NCI-H526 (cell line): ENCODE measurements at regions not wholly inside any gene's neighbourhood (a gene's known extent, or its start where the extent isn't known, plus 50 kb on each side); places are given as distances from the start of the nearest gene placed in this dataset.
"Not testable (repeated sequence)": the region's sequence is repeated elsewhere in the genome, so short reads cannot be mapped to it uniquely, and the experiment has no call there.

Experiments
- DNase-seq, 2 experiments: peaks; one replicate each; lab custom pipeline; 2025; lab: John Stamatoyannopoulos, UW

- DNase-seq: not testable (repeated sequence)
Observed at GRCh38 chr3:75394102-75394501, 270.0 kb upstream of the FRG2C start.

DNA sequence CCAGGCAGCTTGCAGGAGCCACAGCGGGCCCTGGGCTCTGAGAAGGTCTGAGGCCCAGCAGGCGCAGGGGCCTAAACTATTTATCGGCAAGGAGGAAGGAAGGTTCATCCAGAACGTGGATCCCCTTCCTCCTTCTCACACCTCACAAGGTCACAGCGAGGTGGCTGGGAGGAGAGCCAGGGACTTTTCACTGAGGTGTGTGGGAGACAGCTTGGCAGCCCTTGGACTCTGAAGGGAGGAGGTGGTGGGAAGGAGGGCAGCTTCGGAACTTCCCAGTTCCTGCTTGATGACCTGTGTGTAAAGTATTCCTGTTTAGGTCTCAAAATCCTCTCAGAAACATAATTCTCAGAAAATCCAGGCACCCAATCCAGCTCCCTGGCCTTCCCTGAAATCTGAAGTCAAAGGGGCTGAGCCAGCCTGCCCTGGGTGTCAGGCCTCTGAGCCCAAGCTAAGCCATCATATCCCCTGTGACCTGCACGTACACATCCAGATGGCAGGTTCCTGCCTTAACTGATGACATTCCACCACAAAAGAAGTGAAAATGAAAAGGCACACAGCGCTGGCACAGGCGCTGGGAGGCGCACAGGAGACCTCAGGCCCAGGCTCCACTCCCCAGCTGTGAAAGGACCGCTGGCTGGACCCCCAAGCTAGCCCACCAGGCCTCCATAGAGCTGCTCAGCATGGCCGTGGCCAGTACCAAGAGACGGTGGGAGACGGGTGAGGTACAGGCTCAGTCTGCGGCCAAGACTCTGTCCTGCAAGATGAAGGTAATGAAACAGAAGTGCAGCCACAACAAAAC lies 269.4 kb upstream of the FRG2C start:
- not testable (repeated sequence) for DNase-seq

DNA sequence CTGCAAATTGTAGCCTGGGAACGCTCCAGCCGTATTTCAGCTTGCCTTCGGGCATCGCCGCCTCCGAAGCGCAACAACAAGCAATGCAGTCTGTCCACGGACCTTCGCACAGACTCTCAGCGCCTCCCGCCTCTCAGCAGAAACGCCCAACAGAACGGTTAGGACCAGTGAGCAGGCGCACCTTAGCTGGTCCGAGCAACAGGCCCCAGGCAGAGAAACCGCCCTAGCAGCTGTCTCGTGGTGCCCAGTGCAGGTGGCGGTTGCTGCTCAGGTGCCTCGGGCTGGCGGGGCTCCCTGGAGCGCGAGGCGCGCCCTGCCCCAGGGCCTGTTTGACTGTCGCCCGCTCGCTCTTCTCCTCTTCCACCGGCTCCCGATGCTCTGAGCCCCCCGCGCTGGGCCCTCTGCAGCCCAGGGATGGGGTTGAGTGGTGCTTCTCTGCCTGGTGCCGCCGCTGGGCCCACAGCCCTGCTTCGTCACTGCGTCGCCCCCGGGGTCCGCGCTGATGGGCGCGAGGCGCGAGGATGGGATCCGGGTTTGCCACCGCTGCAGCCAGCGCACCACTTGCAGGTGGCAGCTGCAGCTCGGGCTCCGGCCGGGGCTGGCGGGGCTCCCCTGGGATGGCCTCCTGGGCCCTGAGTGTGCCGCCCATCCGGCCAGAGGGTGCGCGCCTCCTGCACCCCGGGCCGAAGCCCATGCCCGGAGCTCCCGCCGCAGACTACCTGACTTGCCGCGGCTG lies 268.4 kb upstream of the FRG2C start:
- DNase-seq: no peak

DNA sequence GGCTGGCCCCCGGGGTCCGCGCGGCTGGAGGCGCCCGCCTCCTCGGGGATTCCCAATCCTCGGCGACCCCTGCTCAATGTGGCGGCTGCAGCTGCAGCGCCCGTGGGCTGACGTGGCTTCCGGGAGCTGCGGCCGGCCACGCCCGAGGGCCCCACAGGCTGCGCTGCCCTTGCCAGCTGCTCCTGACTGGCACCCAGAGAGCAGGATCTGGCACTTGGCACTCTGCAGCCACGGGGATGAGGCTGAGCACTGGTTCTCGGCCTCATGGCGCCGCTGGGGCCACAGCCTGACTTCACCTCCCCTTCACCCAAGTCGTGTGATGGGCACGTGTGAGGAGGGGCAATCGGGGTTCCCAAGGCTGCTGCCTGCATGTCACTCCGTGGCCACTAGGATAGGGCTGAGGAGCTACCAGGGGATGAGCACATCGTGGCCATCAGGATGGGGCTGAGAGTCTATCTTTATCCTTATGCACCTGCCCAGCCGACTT lies 267.8 kb upstream of the FRG2C start:
- DNase-seq: no peak

GRCh38 chr3:75397486-75397885 lies 266.6 kb upstream of the FRG2C start:
- not testable (repeated sequence) for DNase-seq

DNA sequence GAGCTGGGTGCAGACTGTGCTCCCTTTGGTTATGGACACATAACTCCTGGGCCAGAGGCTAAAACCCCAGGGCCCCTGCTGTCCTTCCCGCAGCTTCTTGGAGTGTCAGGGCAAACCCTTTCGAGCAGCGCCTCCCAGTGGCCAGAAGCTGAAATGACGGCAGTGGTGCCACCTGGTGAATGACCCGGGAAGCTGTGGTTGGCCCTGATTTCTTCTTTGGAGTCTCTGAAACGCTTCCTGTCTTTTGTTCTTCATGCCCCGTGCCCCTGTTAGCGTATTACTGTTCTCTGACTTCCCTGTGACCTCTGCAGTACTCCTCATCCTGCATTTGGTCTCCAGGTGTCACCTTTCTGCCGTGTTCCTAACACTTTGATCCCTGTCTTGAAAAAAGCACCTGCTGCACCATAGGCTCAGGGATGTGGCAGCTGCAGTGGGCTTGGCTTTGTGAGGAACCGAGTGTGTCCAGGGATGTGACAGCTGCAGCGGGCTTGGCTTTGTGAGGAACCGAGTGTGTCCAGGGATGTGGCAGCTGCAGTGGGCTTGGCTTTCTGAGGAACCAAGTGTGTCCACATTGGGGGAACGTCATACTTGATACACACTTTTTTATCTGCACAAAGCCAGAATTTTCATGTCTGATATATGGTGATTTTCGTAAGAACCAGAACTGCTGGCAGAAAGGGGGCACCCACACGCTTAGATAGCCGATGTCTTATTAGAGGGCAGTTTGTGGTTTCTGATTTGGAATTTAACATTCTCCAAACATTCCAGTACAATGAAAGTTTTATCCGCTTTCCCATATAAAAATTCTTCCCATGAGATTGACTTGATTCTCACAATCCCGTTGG lies 241.8 kb upstream of the FRG2C start:
- DNase-seq: not testable (repeated sequence)

GRCh38 chr3:75425379-75425778 lies 238.7 kb upstream of the FRG2C start:
- not testable (repeated sequence) for DNase-seq

DNA sequence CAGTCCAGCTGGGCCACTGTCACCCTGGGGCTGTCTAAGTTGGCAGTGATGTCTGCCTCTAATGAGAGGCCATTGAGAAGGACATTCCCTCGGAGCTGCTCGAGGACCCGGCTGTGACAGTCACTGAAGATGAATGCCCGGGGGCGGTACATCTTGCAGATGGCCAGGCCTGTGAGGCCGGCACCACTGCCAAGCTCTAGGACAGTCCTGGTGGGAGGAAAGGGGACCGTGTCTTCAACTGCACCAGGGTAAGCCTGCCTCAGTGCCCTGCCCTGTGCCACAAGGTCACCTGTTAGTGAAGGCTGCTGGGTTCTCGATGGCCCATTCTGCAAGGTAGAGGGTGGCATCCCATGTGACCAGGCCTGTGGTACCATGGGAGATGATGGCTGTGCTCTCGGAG lies 236.6 kb upstream of the FRG2C start:
- not testable (repeated sequence) for DNase-seq

DNA sequence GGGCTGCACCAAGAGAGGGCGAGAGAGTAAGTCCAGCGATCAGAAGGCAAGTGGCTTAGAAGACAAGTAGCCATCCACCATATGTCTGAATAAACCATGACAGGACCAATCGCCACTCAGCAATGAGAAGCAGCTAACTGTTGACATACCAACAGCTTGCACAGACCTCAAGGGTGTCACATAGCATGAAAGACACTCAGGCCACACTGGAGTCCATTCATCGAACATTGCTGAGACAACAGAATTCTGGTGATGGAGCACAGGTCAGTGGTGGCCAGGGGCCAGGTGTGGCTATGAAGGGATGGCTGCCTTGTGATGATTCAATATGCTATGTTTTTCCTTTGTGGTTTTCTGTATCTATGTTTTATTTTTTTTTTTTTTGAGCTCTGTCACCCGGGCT lies 236.2 kb upstream of the FRG2C start:
- DNase-seq: not testable (repeated sequence)

- not testable (repeated sequence) for DNase-seq
Observed at GRCh38 chr3:75429561-75430220, 234.4 kb upstream of the FRG2C start.

GRCh38 chr3:75430406-75430805 lies 233.7 kb upstream of the FRG2C start:
- DNase-seq: not testable (repeated sequence)

DNA sequence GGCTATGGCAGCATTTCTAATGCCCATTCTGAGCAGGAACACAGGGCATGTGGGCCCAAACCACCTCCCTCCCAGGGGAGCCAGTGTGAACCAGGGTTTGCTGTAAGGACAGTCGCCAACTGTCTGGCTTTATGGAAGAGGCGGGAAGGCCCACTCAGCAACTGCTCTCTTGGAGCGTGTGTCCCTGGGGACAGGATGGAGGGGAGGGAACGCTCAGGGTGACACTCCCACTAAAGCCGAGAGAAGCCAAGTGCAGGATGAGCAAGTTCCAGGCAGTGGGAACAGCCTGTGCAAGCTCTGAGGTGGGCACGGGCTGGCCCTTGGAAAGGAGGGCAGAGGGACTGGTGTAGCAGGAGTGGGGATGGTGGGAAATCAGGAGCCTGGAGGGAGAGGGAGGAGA lies 233.0 kb upstream of the FRG2C start:
- DNase-seq: not testable (repeated sequence)

DNA sequence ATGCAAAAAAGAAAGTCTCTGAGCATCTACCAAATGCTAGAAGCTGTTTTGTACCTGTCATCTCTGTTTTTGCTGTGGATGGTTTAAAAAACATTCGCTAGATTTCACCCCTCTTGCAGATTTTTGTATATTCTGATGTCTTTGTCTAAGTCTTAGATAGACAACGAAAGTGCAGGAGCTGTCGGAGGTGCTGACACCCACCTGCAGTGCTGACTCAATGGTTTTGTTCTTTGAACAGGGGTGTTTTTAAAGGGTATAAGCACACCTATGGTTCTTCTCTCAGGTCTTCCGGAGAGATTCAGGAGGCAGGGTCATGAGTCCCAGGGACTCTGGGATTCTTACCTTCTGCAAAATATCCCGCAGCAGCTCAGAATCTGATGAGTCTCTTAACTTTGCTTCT lies 231.7 kb upstream of the FRG2C start:
- not testable (repeated sequence) for DNase-seq

DNA sequence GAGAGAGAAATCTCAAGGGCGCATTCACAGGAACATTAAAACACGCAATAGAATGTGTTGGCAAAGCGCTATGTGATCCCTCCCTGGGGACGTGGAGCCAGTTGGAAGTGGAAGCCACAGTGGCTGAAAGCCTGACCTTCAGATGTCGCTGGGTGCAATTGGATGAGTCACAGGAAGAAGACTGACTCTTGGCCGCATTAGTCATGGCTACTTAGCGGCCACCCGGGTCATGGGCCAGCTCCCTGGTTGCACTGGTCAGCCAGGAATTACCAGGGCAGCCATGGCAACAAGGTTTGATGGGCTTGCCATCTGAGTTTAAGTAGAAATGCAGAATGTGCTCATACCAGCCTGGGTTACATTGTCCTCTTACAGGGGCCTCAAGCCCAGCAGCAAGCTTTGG lies 231.2 kb upstream of the FRG2C start:
- not testable (repeated sequence) for DNase-seq

GRCh38 chr3:75433295-75433694 lies 230.8 kb upstream of the FRG2C start:
- not testable (repeated sequence) for DNase-seq

DNA sequence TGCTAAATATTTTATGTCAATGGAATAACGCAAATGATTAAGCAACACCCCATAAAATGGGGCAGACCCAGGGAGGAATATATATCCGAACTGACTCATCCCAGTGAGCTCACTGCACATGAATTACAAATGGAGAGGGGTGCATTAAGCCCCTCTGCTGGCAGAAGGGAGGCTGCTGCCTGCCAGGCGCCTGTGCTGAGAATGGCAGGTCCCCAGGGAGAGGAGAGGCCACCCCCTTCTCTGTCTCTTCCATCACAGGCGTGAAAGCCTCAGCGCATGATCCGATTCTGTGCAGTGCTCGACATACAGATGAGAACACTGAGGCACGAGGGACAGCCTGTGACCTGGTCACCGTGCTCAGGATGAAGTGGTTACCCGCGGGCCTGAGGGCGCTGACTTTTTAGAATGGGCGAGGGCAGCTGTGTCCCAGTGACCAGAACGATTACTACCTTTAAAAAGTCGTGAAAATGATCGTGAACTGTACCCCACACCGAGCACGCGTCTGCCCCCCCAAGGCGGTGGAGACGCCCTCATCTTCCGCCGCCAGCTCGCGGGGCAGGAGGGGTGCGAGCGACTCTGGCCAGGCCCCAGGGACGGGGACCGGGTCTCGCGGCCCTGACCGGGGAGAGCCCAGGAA lies 229.7 kb upstream of the FRG2C start:
- not testable (repeated sequence) for DNase-seq

DNA sequence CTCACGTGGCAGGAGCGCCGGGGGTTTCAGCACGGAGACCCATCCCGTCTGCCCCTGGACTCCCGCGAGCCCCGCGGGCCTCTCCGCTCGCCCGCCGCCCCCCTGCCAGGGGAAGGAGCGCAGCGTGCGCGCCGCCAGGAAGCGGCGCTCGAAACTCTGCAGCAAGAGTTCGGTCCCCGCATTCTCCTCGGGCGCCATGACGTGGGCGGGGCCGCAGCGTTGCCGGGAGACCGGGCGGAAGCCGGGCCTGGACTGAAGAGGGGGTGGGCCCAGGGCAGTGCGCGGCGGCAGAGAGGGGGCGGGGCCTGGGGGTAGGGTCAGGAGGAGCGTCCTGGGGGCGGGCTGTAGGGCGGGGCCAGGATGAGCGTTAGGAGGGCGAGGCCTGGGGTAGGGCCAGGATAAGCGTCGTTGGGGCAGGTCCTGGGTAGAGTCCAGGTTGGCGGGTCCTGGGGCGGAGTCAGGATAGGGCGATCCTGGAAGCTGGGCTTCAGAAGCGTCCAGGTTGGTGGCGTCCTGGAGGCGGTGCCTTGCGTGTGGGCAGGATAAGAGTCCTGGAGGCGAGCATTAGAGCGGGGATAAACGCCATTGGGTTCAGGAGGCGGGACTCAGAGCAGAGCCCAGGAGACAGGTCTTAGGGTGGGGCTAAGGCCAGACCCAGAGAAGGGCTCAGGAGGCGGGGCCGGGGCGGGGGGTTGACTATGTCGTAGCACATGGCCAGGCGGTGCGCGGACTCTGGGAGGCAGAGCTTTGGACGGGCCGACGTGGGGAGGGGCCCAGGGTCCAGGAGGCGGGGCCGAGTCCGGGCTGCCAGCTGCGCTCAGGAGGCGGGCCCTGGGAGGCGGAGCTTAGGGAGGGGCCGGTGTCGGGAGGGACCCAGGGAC lies 229.0 kb upstream of the FRG2C start:
- DNase-seq: peak in 1 of 2 experiments; percentile 10

- not testable (repeated sequence) for DNase-seq
Observed at GRCh38 chr3:75435794-75436400, 228.2 kb upstream of the FRG2C start.

GRCh38 chr3:75440986-75441385 lies 223.1 kb upstream of the FRG2C start:
- not testable (repeated sequence) for DNase-seq

GRCh38 chr3:75444634-75445033 lies 219.5 kb upstream of the FRG2C start:
- not testable (repeated sequence) for DNase-seq
